GM18519 (cell line): ENCODE measurements at regions not wholly inside any gene's neighbourhood (a gene's known extent, or its start where the extent isn't known, plus 50 kb on each side); places are given as distances from the start of the nearest gene placed in this dataset.

ENCODE experiments used
- ATAC-seq: cut with Tn5 transposase; IDR thresholded peaks from one replicate; pipeline ENCODE4 v1.9.1; 2021; ENCODE audit warnings: mild to moderate bottlenecking, moderate library complexity; ENCODE audit not compliant: unreplicated experiment, low FRiP score

DNA sequence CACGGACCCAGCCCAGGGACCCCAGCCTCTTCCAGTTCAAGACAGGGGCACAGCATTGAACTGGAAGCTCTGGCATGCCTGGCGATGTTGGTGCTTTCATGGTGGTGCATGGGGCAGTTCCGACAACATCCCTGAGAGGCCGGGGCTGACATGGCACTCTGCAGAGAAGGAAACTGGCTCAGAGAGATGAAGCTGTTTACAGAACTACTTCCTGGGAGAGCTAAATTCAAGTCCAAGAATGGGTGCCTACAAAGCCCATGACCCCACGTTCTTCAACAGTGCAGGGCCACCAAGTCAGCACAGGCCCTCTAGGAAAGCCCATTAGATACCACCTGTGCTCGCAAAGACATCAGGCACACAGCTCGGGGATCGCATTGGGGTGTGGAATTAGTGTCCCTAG is 470.9 kb upstream of the MGMT start:
- no peak for ATAC-seq

DNA sequence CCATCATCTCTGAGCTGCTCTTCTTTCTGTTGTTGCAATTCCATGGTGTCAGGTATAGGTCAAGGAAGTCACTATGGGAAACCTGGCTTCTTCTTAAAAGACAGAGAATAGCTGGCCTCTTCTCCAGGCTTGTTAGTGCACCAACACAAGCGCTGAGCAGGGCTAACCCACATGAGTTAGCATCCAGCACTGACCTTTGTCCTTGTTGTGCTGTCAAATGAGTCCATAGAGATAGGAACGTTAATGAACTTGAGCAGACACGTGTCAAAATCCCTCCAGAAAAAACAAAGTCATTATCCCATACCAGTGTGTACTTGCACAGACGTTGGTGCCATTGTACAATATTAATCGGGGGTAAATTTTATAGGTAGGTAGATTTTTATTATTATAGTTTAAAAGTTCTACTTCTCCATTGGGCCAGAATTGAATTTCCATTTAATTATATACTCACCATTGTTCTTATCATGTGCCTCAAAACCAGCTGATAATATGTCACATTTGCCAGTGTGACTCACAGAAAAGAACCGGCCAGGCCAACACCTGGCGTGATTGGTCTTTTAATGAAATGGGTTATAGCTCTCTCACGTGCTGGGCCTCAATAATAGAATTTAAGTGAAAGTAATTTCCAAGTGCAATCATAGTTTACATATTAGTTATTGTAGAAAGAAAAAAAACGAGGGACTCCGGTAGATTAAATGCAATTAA is 468.8 kb upstream of the MGMT start:
- no peak for ATAC-seq

DNA sequence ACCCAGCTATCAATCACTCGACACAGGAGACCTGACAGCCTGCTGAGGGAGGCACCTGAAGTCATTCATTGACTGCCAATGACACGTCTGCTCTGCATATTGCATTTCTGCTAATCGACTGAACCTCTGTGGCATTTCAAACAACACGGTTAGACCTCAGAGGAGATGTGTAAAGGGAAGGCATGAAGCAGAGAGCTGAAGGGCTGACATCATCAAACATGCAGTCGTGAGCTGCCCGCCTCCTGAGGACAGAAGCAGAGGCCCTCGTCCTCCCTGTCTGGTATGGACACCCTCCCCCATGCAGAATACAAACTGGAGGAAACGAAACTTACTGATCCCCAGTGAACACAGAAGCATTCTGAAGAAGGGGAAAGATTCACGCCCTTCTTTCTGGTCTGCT is 462.6 kb upstream of the MGMT start:
- ATAC-seq = no peak

DNA sequence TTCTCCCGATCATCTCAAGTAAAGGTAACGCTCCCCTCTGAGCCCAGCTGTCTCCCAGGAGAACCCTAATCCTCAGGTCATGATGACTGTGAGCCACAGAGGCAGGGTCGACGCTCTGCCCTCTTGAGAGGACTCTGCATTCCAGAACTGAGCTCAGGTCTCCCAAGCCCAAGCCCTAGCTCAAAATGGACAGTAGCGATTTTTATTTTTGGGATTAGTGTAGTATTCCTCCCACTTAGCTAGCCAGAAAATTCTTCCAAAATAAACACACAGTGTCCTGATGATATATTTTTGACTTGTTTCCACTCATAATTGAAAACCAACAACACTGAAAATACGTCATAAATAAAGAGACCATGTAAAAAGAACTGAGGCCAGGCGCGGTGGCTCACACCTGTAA is 462.0 kb upstream of the MGMT start:
- no peak for ATAC-seq

DNA sequence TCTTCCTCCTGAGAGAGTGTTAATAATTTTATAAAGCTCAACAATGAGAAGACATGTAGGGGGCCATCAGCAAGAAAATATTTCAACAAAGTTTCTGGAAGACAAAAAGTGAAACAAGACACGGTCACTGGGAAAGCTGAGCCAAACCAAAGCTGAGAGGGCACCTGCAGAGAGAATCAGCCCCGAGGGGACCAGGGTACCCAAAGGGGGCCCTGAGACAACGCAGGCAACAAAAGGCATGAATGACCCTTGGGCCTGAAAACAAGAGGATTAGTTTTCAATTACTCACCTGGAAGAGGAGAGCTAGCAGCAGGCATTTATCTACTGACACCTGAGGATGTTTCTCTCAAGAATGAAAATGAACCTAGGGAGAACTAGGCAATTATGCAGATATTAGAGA is 461.2 kb upstream of the MGMT start:
- ATAC-seq = no peak

DNA sequence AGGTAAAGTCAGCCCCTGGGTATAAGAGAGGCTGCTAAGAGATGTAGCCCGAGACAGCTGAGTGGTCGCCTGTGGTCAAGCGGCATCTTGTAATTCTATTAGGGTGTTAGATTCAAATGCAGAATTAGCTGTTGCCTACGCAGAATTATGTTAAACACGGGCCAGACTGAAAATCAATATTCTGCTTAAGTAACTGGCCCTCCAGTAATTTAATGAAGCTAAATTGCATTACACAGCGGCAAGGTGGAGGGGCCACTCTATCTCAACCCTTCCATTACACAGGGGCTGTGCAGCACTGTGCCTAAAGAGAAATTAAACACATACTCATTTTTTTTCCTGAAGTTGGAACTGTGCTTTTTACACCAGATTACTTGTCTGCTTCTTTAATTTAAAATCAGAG is 448.5 kb upstream of the MGMT start:
- ATAC-seq = no peak

DNA sequence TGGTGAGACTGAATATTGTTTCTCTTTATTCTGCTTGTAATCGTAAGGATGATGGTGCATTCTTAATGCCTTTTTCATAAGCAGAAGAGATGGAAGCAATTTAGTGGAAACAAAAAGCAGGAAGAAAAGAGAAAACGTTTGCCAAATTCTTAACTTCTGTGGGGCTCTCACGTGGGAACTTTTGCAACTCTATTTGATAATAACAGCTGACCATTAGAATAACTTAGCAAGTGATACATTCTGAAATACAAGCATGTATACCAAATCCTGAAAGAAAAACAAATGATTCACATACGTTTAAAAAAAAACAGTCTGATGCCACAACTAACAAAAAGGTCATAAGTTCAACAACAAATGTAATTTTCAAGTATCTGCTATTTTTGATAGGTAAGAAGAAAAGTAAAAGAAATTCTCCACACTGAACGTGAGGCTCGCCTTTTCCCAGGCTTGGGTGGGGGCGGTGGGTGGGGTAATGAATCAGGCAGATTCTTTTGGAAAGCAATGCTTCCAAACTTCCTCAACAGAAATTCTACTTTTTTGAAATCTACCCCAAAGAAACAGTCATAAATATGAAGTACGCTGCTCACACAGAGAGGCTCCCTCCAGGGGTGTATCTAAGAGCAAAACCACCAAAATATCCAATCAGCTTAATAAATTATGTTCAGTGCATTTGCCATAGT is 446.2 kb upstream of the MGMT start:
- ATAC-seq = no peak

DNA sequence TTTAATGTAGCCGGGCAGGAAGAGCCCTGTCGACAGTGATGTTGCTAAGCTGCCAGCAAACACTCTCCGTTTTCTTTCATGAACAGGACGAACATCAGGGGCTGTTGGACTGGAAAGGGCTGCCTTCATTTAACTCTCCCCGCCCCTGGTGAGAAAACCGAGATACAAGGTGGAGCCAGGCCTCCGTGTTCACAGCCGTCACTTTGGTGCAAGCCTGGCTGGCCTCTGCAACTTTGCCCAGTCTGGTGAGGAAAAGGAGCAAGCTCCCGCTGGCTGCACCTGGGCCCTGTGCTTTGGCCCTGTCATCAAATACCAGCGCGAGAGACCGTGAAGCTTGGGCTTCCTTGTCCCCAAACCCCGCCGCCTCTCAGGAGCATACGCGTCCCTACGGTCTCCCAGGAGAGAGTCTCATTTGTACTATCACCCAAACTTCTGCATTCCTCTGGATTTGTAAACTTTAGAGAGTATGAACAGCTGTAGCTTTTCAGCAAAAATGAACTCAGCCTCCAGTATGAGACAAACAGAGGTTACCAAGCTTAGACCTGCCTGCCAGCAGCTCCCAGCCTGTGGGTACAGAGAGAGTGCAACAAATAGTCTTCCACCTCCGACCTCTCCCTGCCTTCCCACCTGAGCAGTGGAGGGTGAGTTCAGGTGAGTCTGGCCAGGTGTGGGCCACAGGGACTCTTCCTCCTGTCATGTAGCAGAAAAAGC is 445.3 kb upstream of the MGMT start:
- ATAC-seq = no peak

DNA sequence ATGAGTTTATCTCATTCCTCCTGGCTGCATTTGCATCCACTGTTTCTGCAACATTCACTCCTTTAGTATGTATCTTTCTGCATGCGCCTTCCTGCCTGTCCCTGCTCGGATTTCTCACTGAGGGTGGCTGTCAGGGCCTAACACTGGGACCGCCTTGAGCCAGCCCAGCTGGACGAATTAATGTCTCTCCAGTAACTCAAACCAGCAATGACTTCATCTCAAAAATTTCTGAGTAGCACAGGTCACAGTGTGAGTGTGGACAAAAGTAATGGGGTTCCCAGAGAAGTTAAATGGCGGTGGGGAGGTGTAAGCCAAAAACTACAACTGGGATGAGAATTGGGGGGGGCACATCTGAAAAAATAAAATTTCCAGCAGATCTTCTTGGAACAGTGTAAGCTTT is 444.0 kb upstream of the MGMT start:
- ATAC-seq = no peak

DNA sequence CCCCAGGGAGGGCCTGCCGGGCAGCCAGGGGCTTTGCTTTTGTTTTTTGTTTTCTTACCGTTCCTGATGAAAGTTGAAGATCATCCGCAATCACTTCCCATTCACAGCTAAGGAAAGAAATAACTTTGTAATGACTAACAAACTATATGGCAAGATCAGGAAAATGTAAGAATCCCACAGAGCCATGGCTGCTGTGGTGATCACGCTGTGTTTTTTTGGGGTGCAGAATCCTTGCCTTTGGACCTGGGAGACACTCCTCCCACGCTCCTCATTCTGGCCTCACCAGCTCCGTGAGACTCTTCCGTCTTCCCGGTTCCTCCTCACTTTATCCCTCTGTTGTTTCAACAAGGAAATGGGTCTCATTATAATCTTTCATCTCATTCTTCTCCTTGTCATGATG is 443.0 kb upstream of the MGMT start:
- no peak for ATAC-seq

DNA sequence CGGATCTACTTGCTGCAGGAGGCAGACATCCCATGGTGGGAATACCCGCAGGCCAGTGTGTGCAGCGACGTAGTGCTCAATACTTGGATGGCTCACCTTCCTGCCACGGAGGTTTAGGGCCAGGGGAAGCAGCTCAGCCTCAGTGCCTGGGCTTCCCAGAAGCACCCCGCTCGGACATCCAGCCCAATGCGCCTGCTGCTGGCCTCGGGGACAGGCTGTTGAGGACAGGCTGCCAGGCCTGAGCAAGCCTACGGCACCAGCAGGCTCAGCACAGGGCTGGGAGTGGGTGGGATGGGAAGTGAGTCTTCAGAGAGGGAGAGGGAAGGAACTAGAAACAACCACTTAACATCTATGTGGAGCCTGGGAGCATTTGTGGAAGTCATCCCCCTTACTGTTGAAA is 441.3 kb upstream of the MGMT start:
- no peak for ATAC-seq

DNA sequence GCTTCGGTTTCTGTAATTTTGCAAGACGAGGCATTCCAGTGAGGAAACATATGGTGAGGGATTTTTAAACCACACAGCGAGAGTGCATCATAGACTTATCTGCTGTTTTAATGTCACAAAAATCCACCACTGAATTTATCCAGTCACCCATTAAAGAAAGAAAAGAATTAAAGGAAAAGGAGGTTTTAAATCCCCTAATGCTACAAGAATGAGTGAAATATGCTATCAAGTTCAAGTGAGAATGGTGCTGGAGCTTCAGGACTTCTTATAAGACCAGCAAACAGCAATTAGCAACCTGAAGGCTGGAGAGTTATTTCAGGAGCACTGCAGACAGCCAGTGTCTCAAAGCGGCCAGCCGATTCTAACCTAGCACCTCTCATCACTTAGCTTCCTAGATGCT is 439.1 kb upstream of the MGMT start:
- no peak for ATAC-seq

DNA sequence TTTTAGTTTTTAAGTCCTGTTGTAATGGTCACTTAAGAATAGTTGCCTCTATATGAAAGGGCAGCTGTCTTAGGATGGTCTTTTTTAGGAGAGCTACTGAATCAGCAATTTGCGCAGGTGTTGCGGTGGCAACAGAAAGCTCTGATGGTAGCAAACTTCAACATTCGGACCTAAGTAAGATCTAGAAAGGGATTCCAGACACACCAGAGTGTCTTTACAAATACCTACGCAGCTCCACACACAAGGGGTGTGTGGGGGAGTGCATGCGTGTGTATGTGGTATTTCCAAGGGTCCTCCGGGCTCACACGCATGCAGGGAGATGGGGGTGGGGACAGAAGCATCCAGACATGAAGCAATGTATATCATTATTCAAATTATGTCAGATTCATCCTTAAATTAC is 438.6 kb upstream of the MGMT start:
- no peak for ATAC-seq

DNA sequence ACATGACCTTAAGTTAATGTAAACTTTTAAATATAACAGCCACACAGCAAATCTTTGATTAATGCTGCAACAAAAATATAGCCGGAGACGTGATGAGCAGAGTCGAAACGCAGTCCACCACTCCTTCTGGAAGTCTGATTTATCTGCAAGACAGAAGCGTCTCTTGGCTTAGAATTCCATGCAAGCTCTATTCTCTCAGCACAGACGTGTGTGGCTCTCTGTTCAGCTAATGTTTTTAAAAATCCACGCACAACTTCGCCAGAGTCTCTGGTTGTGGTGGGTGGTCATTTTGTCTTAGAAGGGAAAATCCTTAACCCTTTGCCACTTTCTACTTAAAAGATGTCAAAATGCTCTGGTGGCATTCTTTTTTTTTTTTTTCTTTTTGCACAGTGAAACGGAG is 438.0 kb upstream of the MGMT start:
- no peak for ATAC-seq

DNA sequence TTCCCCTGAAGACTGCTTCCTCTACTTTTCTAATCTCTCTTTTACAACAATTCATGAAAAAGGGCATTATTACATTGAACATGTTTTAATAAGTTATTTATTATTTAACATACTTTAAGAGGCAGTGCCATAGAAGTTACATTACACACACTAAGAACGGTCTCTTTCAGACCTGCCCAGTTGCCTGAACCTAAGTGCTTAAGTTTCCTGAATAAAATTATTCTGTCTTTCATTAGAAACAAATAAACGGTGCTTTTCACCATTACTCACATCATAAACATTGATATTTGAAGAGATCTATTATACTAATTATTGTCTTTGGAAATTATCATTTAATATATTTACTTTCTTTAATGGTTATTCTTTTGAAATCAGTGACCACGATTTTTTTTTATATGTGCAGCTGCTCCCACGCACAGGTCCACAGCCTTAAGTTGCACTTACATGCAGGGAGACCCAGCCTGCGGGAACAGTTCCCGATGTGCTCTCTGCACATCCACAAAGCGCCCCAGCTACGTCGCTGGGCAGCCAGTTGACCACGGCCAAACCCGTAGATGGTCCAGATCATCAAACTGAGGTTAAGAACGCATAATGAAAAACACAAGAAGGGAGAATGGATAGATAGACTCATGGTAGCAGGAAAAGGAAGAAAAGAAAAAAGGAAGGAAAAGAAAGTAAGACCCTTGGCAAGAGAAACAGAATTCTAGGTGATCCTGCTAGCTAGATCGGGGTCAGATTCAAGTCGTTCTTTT is 437.0 kb upstream of the MGMT start:
- ATAC-seq = no peak

DNA sequence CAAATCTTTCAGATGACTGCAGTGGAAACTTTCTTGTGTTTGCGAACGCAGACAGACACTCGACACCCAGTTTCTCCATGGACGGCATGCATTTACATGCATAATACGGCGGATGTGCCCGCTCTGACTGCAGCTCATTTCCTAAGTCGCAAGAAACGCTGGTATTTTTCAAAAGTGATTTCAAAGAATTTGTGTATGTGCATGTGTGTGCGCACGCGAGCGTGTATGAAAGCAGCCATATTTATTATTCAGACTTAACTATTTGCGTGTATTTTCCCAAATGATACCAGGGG is 436.5 kb upstream of the MGMT start:
- ATAC-seq = no peak

DNA sequence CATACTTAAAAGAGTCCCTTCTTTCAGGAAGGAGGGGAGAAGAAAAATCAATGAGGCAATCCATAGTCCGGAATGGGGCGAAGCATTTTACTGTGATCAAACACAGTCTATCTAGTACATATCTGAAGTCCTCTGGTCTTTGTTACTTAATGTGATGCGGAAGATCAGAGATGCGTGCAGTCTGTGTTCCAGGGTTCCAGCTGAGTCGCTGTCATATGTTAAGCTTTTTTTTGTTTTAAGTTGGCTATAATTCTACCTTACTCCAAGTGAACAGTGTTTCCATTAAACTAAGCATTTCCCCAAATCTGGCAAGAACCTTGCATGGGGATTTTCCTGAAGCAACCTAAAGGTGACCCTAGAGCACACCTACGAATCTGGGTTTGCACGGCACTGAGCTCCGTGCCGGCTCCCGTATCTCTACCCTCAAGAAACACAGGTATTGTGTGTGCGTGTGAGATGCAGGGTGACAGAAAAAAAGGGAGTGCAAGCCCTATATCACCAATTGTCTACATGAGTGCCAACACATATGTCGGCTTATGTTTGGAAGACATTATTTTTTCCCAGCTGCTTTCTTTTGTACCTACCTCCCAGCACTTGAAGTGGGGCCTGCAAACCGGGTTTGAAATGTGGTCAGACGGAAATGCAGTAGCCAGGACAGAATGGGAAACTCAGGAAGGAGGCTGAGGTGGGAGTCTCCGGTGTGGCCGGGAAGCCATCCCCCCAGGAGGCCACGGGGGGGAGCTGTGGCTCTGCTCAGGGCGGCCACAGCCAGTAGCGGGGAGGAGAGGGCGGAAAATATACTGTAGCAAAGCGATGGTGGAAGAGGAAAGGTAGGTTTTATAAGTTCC is 435.8 kb upstream of the MGMT start:
- no peak for ATAC-seq

DNA sequence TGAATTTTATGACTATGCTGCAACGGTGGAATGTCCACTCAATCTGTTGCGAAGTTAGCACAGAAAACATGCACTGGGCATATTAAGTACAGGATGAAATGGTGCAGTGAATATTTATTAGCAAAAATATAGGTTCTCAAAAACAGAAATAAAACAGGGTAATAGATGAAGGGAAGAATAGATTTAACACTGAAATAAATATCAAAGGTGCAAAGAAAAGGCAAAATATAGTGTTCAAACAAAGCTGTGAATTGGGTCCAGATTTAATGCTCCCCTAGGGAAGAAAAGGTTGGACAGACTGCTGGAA is 435.2 kb upstream of the MGMT start:
- no peak for ATAC-seq

DNA sequence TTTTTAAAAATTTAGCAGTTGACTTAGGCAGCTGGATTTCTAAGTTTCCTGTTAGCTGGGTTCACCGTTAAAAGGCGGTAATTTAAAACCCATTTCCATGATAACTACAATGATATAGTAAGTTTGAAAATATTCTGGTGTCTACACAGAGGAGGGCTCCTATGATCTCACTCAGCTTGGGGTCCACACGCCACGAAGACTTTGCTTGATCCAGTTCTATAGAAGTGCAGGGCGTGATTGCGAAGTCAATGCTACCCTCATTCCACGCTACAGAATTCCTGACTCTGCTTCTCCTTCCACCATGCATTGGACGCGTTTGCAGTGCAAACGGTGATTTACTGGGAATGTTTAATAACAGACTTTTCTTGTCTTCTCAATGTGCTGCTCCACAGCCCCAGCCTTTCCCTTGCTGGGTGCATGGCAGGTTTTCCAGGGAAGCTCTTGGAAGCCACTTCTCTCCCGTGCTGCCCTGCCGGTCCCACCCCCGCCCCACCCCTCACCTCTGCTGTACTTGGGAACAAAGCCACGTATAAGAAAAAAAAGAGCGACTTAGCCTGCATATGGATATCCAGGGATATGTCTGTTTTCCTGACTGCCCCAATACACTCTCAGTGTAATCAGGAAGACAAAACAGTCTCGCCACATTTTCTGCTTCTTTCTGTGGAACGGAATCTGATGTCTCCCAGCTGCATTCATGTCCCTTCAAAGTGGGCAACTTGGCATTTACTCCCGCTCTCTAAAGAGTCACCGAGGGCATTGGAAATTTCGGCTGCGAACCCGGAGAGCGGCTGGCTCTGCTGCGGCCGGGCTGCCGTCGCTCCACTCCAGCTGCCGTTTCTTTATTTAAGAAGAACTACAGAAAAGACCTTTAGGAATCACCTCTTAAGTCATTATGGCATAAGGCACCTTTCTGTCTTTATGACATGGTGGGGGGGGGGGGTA is 434.4 kb upstream of the MGMT start:
- ATAC-seq = no peak

DNA sequence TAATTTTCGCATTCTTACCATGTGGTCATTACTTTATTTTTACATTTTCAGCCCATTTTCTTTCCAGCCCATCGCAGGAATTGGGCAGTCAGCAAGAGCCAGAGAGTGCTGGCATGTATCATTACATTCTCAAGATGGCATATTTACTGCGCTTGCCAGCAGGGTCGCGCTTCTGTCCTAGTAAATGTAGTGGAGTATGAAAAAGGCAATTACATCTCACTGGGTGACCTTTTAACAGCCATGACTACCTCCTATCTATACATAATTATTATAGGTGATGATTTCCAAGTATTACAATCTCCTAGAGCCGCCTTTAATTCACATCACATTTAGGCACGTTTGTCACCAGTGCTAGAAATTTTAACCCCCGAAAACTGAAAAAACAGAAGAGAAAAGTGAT is 433.7 kb upstream of the MGMT start:
- no peak for ATAC-seq
